GM19043 (cell line): ENCODE measurements at regions not wholly inside any gene's neighbourhood (a gene's known extent, or its start where the extent isn't known, plus 50 kb on each side); places are given as distances from the start of the nearest gene placed in this dataset.
"Not testable (repeated sequence)": the region's sequence is repeated elsewhere in the genome, so short reads cannot be mapped to it uniquely, and the experiment has no call there.

Source experiments
- ATAC-seq: cut with Tn5 transposase; IDR thresholded peaks from one replicate; pipeline ENCODE4 v1.9.1; 2021; ENCODE audit warnings: low read depth; ENCODE audit not compliant: unreplicated experiment

DNA sequence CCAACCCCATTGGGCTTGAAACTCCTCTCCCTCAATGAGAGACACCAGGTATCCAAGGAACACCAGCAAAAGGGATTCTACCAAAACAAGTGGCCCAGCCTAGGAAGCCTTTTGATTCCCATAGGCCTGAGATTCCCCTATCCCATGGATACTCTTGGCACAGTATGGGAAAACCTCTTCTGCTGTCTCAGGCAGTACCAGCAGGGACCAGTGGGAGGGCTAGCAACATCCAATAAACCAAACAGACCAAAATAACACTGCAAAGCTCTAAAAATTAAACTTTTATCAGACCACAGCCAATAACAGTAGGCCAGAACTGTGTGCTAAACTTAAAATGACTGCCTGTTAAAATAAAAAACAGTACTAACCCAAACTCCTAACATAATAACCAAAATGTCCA is 153.9 kb upstream of the CES5A start:
- ATAC-seq, result no peak

DNA sequence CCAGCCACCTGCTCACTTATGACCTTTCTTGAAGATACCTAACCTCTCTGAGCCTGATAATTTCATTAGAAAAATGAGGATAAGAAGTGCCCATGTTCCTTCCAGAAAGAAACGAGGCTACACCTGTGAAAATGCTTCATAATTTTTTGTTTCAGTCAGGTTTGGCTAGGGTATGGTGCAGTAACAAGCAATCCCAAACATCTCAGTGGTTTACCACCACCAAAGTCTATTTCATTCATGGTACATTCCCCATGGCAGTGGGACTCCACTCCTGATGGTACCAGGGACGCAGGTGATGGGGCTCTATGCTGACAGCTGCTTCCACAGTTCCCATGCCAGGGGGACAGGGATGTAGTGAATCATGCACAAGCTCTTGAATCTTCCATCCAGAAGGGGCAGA is 147.6 kb upstream of the CES5A start:
- no peak for ATAC-seq

DNA sequence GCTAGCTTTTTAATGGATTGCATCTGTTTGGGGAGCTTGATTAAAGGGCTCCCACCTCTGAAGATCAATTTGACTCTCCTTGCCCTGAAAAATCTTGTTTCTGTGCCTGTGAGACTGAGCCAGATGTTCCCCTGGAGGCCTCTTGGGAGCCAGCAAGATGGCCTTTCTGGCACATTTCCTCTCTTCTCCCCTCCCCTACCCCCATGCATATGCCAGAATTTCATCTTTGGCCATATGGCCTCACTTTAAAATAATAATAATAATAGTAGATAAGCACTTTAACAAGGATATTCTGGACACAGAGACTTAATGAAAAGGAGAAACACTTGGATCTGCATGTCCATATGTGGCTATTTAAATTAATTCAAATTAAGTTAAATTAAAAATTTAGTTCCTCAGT is 144.1 kb upstream of the CES5A start:
- no peak for ATAC-seq

DNA sequence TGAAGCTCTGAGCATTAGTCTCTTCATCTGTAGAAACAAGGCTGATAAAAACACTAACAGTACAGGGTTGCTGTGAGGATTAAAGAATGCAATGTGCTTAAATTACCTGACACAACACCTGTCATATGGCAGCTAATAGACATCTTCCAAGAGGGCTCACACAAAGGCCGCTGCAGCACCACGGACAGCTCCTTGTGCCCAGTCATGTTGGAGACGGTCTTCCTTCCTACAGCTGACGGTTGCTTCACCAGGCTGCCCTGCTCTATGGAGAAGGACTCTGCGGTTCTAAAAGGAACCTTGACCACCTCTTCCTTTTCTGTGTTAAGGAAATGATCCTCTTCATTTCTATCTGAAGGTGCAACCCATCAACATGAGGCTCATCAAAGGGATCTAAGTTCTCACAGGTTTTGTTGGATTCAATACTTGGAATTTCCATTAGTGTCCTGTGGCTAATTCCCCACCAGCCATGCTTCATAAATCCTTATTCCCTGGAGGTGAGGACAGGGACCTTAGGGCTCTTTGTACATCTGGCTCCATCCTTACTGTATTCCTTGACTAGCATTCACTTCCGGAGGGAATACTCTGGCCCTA is 138.9 kb upstream of the CES5A start:
- no peak for ATAC-seq

DNA sequence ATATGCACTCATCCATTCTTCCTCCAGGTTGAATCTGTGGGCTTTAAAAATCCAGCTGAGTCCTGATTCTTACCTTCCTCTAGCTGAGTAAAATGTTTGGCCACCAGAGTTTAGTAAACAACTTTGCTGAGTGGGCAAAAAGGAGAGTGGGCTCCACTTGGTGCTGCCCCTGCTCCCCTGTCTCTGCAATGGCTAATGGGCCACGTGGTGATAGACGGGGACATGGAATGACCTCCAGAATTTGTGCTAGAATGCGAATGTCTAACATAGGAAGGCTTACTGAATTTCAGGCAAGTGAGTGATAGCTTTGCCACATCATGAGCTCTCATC is 137.3 kb upstream of the CES5A start:
- ATAC-seq, result no peak

DNA sequence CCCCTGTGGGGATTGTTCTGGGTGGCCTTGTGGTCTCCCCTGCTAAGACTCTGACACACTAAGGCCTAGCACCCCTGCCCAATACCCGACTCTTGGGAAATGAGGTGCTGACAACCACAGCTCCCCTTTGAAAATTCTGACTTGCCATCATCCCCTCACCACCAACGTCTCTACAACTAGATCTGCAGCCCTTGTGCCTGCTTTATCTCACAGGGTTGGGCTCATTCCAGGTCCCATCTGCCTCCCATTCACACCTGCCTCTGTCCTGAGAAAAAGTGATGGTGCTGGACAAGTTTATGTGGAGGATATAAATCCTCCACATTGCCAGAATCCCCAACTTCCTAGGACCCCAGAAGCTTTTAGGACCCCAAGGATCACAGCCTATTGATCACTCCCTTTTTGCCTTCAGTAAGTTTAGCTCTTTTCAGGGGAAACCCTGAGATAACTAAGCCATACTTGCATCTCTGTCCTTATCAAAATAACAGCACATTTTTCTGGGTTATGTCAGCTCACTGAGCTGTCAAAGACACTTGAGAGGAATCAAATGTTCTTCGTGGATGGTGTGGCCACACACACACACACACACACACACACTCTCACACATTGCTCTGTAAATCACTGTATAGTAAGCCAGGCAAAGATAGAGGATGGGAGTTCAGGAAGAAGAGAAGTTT is 136.8 kb upstream of the CES5A start:
- ATAC-seq, result no peak

DNA sequence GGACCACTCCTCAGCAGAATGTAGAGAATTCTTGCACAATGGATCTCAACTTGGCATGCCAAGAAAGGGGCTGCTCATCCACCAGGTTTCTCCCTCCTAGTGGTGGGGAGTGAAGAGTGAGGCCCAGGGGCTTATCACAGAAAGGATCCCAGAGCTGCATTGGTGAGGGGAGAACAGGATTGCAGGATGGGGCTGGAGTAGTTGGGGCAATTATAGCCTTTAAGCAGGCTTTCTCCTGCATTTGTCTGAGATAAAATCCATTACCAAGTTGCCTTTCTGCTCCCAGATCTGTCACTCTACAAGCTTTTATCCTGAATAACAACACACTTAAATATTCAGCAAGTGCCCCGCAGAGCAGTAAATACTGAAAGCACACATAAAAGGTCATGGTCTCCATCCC is 130.8 kb upstream of the CES5A start:
- no peak for ATAC-seq

DNA sequence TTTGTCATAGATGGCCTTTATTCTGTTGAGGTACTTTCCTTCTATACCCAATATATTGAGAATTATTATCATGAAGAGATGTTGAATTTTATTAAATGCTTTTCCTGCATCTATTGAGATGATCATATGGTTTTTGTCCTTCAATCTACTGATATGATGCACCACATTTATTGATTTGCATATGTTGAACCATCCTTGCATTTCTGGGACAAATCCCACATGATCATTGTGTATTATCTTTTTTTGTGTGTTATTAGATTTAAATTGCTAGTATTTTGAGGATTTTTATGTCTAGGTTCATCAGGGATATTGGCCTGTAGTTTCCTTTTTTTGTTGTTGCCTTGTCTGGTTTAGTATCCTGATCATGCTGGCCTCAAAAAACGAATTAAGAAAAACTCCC is 124.5 kb upstream of the CES5A start:
- no peak for ATAC-seq

DNA sequence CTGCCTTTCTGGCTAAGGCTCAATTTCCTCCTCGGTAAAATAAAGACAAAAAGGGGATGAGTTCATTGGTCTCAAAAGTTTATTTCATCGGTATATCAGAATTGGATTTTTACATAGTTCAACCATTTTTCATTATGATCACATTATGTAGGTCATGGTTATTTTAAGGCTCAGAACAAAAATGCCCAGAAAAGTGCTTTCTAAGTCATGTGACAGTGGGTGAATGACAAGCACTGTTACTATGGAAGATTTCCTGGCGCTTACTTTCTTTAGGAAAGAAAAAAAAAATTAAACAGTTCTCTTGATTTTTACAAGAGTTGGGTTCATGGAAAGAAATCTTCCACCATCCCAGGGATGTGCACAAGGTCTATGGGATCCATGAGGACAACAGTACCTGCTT is 117.9 kb upstream of the CES5A start:
- no peak for ATAC-seq

DNA sequence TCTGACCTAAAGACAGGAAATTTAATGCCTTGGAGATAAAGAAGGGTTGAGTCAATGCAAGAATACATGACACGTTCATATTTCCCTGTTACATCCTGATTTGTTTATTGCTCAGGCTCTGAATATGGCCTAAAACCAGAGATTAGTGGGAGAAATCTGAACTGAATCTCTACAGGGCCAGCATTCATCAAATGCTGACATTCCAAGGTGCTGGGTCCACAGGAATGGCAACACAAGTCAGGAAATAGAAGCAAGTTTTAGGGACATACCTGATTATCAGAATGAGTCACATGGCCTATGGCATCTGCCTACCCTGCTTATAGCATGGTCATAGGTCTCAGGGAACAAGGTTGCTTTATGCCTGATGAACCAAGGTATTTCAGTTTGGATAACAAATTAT is 117.4 kb upstream of the CES5A start:
- ATAC-seq, result no peak

DNA sequence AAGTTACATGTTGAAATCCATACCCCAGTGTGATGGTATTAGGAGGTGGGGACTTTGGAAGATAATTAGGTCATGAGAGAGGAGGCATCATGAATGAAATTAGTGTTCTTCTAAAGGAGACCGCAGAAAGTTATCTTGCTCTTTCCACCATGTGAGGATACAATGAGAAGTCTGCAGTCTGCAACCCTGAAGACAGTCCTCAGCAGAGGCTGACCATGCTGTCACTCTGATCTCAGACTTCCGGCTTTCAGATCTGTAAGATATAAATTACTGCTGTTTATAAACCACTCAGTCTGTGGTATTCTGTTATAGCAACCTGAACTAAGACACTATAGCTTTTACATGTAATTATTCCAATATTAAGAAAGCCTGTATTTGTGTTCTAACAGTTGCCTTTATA is 116.7 kb upstream of the CES5A start:
- no peak for ATAC-seq

DNA sequence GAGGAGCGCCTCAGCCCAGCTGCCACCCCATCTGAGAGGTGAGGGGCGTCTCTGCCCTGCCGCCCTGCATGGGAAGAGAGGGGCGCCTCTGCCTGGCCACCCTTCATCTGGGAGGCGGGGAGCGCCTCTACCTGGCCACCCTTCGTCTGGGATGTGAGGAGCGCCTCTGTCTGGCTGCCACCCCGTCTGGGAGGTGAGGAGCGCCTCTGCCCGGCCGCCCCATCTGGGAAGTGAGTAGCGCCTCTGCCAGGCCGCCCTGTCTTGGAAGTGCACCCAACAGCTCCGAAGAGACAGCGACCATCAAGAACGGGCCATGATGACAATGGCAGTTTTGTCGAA is 114.4 kb upstream of the CES5A start:
- ATAC-seq, result no peak

DNA sequence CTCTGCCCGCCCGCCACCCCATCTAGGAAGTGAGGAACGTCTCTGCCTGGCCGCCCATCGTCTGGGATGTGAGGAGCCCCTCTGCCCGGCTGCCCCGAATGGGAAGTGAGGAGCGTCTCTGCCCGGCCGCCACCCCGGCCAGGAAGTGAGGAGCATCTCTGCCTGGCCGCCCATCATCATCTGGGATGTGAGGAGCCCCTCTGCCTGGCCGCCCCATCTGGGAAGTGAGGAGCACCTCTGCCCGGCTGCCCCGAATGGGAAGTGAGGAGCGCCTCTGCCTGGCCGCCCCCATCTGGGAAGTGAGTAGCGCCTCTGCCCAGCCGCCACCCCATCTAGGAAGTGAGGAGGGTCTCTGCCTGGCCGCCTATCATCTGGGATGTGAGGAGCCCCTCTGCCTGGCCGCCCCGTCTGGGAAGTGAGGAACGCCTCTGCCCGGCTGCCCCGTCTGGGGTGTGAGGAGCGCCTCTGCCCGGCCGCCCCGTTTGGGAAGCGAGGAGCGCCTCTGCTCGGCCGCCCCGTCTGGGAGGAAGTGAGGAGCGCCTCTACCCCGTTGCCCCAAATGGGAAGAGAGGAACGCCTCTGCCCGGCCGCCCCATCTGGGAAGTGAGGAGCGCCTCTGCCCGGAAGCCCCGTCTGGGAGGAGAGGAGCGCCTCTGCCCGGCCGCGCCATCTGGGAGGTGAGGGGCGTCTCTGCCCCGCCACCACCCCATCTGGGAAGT is 113.8 kb upstream of the CES5A start:
- not testable (repeated sequence) for ATAC-seq

DNA sequence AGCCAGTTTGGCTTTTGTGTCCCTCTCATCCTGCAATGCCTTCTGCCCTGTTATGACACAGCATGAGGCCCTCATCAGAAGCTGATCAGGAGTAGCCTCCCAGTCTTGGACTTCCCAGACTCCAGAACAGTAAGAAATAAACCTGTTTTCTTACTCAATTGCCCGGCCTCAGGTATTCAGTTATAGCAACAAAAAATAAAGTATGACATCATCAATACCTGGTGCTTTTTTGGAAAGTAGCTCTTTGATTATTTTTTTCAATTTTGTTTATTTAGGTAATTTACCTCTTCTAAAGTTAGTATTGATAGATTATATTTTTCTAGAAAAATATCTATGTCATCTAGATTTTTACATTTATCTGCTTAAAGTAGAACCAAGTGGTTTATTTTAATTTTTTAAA is 112.8 kb upstream of the CES5A start:
- no peak for ATAC-seq

DNA sequence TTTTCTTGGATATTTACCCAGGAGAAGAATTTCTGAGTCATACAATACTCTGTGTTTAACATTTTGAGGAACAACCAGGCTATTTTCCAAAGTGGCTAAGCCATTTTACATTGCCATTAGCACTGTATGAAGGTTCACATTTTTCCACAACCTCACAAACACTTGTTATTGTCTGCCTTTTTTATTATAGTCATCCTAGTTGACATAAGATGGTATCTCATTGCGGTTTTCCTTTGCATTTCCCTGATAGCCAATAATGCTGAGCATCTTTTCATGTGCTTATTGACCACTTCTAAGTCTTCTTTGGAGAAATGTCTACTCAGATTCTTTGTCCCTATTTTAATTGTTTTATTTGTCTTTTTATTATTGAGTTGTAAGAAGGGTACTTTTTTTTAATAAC is 107.4 kb upstream of the CES5A start:
- no peak for ATAC-seq

DNA sequence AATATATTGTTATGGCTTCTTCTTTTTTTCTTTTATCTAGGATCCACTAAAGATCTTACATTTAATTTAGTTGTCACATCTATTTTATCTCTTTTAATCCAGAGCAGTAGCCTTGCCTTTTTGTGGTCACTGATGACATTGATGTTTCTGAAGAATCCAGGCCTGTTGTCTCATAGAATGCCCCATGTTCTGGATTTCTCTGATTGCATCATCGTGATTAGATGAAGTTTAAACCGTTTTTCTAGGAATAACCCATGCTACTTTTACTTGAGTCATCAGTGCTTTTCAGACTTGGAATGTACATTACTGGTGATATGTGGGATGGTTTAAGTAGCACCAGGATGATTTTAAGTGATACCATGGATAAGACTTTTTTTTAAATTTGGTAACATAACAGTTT is 106.4 kb upstream of the CES5A start:
- ATAC-seq, result no peak

DNA sequence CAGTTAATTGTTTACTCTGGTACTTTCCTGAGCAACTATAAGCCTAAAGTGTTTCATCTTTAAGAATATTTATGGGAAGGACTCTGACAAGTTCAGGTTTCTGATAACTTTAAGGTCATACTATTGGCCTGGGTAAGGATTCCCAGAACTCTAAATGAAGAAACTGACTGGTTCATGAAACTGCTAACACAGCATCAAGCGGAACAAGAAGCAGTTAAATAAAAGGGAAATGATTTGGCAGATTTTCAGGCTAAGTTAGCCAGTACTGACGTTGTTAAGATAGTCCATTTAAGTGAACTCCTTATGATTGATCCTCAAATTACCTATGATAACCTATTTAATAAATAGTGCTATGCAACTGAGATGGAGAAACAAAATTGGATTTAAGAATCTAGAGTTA is 101.6 kb upstream of the CES5A start:
- no peak for ATAC-seq

DNA sequence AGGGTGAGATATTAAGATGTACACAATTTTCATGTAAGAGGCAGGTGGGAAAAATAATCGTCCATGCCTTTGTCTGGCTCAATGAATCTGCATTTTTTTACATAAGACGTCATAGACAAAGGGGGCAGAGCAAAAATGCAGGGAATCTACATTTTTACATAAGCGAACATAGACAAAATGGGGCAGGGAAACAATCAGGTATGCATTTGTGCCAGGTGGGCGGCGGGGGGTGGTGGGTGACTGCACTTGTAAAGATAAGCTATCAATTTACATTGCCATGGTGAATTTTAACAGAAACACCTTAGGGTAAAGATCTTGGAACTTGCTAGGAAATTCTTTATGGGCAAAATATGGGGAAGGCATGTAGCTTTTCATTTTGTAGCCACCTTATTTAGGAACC is 96.3 kb upstream of the CES5A start:
- ATAC-seq, result no peak

DNA sequence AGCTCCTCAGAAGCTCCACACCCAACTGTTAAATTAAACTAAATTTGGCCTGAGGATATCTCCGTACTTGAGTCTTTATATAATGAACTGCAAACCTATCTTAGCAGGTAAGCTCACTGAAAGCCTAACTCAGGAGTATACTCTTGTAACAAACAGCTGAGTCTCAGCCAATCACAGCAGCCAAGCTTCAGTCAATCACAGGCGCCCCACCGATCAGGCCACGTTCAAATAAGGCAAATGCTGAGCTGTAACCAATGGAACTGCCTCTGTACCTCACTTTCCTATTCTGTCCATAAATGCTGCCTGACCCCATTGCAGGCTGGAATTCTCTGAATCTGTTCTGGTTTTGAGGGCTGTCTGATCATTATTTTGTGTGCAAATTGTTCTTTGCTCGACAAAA is 93.0 kb upstream of the CES5A start:
- no peak for ATAC-seq

DNA sequence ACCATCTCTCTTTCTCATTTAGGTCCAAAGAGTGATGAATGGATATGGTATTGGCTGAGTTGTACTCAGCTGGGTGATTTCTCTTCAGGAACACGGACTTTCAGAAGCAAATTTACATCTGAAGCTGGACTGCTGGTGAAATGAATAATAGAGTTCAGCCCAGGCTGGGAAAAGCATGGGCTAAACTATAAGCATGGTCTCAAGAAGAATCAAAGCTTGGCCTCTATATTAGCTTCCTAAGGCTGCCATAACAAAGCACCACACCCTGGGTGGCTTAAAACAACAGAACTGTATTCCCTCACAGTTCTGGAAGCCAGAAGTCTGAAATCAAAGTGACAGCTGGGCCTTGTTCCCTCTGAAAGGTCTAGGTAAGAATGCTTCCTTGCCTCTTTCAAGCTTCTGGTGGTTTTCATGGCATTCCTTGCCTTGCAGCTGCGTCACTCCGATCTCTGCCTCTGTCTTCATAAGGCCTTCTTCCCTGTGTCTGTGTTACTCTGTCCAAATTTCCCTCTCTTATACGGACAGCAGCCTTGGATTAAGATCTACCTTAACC is 89.8 kb upstream of the CES5A start:
- no peak for ATAC-seq

DNA sequence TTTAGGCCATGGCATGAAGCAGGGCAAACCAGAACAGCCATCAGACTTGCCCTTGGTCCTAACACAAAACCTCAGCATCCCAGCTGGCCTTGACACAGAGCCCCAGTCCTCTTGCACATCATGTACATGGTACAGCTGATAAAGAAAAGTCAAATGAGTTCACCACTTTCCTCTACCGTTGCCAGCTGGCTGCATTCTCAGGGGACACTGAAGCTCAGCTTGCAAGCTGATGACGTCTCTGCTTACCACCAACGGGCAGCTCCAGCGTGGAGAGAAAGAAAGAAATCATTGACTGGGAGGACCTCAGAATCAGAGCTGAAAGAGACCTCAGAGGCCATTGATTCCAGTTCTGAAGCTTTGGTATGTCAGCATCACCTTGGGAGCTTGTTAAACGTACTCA is 80.7 kb upstream of the CES5A start:
- no peak for ATAC-seq

DNA sequence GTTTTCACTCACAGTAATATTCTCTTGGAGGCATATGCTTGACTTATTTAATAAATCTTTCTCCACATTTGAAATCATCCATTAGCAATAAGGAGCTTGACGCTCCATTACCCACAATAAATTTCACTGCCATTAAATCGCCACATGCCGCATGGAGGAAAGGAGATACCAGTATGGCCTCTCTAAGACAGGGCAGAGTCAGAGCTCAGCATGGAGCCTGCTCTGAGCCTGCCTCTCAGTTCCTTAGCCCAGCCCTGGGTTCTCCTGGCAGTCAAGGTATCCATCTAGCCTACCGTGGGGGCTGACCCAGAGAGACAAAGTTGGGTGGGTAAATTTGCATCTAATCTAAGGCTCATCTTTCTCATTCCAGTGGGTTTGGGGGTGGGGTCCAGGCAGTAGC is 80.3 kb upstream of the CES5A start:
- ATAC-seq, result no peak
